Keratinocyte (primary cell): ENCODE measurements at regions not wholly inside any gene's neighbourhood (a gene's known extent, or its start where the extent isn't known, plus 50 kb on each side); places are given as distances from the start of the nearest gene placed in this dataset.

Experiments used
- DNase-seq: peaks from one replicate; pipeline ENCODE4 v3.0.0-alpha.2; 2011; ENCODE audit warnings: low read depth, missing footprints, low spot score
- FAIRE-seq: peaks from 2 replicates; lab custom pipeline; 2011; peaks lifted over from hg19 to GRCh38; lab: Jason Lieb, UNC
- H2AFZ ChIP-seq: 2 replicates; pipeline ENCODE4 v1.6.0; 2012; ENCODE audit warnings: low read length, control low read depth, inconsistent platforms; ENCODE audit not compliant: control insufficient read depth
- H3K27ac ChIP-seq: 2 replicates; pipeline ENCODE4 v1.5.1; 2011; ENCODE audit warnings: low read length; ENCODE audit not compliant: control insufficient read depth, insufficient read depth
- H3K27me3 ChIP-seq: 3 replicates; pipeline ENCODE4 v1.6.0; 2011; ENCODE audit warnings: low read length; ENCODE audit not compliant: control insufficient read depth, insufficient read depth; ENCODE audit errors: extremely low read depth
- H3K36me3 ChIP-seq, 2 experiments: 2 replicates in 1 of 2; 3 replicates in 1 of 2; pipeline ENCODE4 v1.5.1; 2011; ENCODE audit warnings: low read length in 2 of 2, mild to moderate bottlenecking in 1 of 2; ENCODE audit not compliant: control insufficient read depth in 2 of 2, insufficient read depth in 2 of 2; ENCODE audit errors: extremely low read depth in 1 of 2
- H3K4me1 ChIP-seq: 3 replicates; pipeline ENCODE4 v1.5.1; 2011; ENCODE audit warnings: low read length; ENCODE audit not compliant: control insufficient read depth, insufficient read depth; ENCODE audit errors: extremely low read depth
- H3K4me2 ChIP-seq: 3 replicates; pipeline ENCODE4 v1.6.0; 2011; ENCODE audit warnings: low read depth, low read length; ENCODE audit not compliant: control insufficient read depth, insufficient read depth; ENCODE audit errors: extremely low read depth
- H3K4me3 ChIP-seq, 3 experiments: fragments of 200-600 bp in 1 of 3; sonication (generic) in 1 of 3; 2 replicates in 2 of 3; 3 replicates in 1 of 3; pipeline ENCODE4 v1.5.1; 2011 to 2016; ENCODE audit warnings: low read length in 3 of 3, mild to moderate bottlenecking in 3 of 3, control low read depth in 2 of 3, inconsistent platforms in 1 of 3, low read depth in 1 of 3, mixed read lengths in 1 of 3, mixed run types in 1 of 3, moderate library complexity in 1 of 3; ENCODE audit not compliant: control insufficient read depth in 2 of 3, insufficient read depth in 2 of 3; ENCODE audit errors: extremely low read depth in 1 of 3
- H3K79me2 ChIP-seq: 2 replicates; pipeline ENCODE4 v1.6.0; 2012; ENCODE audit warnings: low read length; ENCODE audit not compliant: control insufficient read depth, insufficient read depth
- H3K9ac ChIP-seq: 3 replicates; pipeline ENCODE4 v1.6.0; 2011; ENCODE audit warnings: low read length; ENCODE audit not compliant: control insufficient read depth, insufficient read depth; ENCODE audit errors: extremely low read depth
- H3K9me1 ChIP-seq: 3 replicates; pipeline ENCODE4 v1.6.0; 2011; ENCODE audit warnings: low read length; ENCODE audit not compliant: control insufficient read depth, insufficient read depth; ENCODE audit errors: extremely low read depth
- H3K9me3 ChIP-seq: 2 replicates; pipeline ENCODE4 v1.5.1; 2012; ENCODE audit warnings: low read depth, low read length; ENCODE audit not compliant: control insufficient read depth
- H4K20me1 ChIP-seq: 3 replicates; pipeline ENCODE4 v1.6.0; 2011; ENCODE audit warnings: low read length; ENCODE audit not compliant: control insufficient read depth, insufficient read depth; ENCODE audit errors: extremely low read depth
- CTCF ChIP-seq, 3 experiments: IDR thresholded peaks in 1 of 3; conservative IDR thresholded peaks in 1 of 3; optimal IDR thresholded peaks in 1 of 3; 2 replicates in 2 of 3; 3 replicates in 1 of 3; pipeline versions ENCODE3 to v1.5.1; 2011; ENCODE audit warnings: low read length in 3 of 3, mild to moderate bottlenecking in 3 of 3, moderate library complexity in 2 of 3, control low read depth in 1 of 3, inconsistent platforms in 1 of 3; ENCODE audit not compliant: insufficient read depth in 2 of 3; ENCODE audit errors: extremely low read depth in 1 of 3
- EZH2 ChIP-seq: IDR thresholded peaks from one replicate; pipeline ENCODE4 v1.6.1; 2012; ENCODE audit warnings: inconsistent platforms, mild to moderate bottlenecking, low read length, moderate library complexity
- dilution Hi-C: fragments of 300-500 bp; cut with MboI; formaldehyde crosslinking; loops from one replicate; pipeline ENCODE4 v1.7.0; 2020; ENCODE audit warnings: low sequenced_read_pairs; ENCODE audit not compliant: extremely low pct_ligation_motif_present

GRCh38 chr2:118224895-118225311, 136.6 kb downstream of the INSIG2 start:
- no peaks in the 10 kb centered on the region for H3K9me3 ChIP-seq
- no peak overlapping the region for H3K4me2 ChIP-seq
- peaks cover 17% of the 10 kb centered on the region for H3K27me3 ChIP-seq
- peaks cover 9% of the 10 kb centered on the region for H3K4me1 ChIP-seq
- no peak for FAIRE-seq
- no peaks in the 10 kb centered on the region for H4K20me1 ChIP-seq
- dilution Hi-C loops, result no loop called here
- no peak overlapping the region for H3K9ac ChIP-seq
- no peaks in the 10 kb centered on the region for H3K9me1 ChIP-seq
- H3K36me3 ChIP-seq, result no peaks in the 10 kb centered on the region
- no peak overlapping the region for H3K4me3 ChIP-seq
- H2AFZ ChIP-seq, result no peak overlapping the region
- DNase-seq, result no peak
- H3K79me2 ChIP-seq, result no peaks in the 10 kb centered on the region
- TF ChIP-seq CTCF (optimal IDR thresholded peaks at IDR 0.05 in 1 of 3, IDR thresholded peaks at IDR 0.05 in 1 of 3, conservative IDR thresholded peaks at IDR 0.05 in 1 of 3; ENCODE audit: extremely low read depth in 1 of 3, insufficient read depth in 2 of 3, low read length in 3 of 3), result no peak
- no peak for TF ChIP-seq EZH2
- no peak overlapping the region for H3K27ac ChIP-seq

GRCh38 chr2:118223992-118224894, 136.0 kb downstream of the INSIG2 start:
- TF ChIP-seq EZH2 (no peak), CTCF (optimal IDR thresholded peaks at IDR 0.05 in 1 of 3, IDR thresholded peaks at IDR 0.05 in 1 of 3, conservative IDR thresholded peaks at IDR 0.05 in 1 of 3; ENCODE audit: extremely low read depth in 1 of 3, insufficient read depth in 2 of 3, low read length in 3 of 3) (no peak)
- peak overlapping the region; percentile 68 for H3K4me2 ChIP-seq
- H3K9ac ChIP-seq, result peak overlapping the region; percentile 40
- peaks cover 17% of the 10 kb centered on the region for H3K27me3 ChIP-seq
- no peaks in the 10 kb centered on the region for H3K79me2 ChIP-seq
- H3K9me3 ChIP-seq, result no peaks in the 10 kb centered on the region
- H3K9me1 ChIP-seq, result no peaks in the 10 kb centered on the region
- H3K36me3 ChIP-seq, result no peaks in the 10 kb centered on the region
- peak overlapping the region; percentile 75 for H2AFZ ChIP-seq
- H3K4me1 ChIP-seq, result peaks cover 9% of the 10 kb centered on the region
- H3K27ac ChIP-seq, result peak overlapping the region; percentile 20
- dilution Hi-C loops, result no loop called here
- H4K20me1 ChIP-seq, result no peaks in the 10 kb centered on the region
- FAIRE-seq, result no peak
- H3K4me3 ChIP-seq, result peak overlapping the region; percentile 22 to 51 (median 44)
- DNase-seq, result no peak
